Pancreas (tissue), 10 donors: ENCODE measurements at regions not wholly inside any gene's neighbourhood (a gene's known extent, or its start where the extent isn't known, plus 50 kb on each side); places are given as distances from the start of the nearest gene placed in this dataset.
"Not testable (repeated sequence)": the region's sequence is repeated elsewhere in the genome, so short reads cannot be mapped to it uniquely, and the experiment has no call there.

ENCODE experiments used
- ATAC-seq, 4 donors: fragments of 200-7000 bp; cut with Tn5 transposase; one replicate each; pipeline versions ENCODE4 v1.8.0 to v1.9.1; 2020; ENCODE audit warnings: mild to moderate bottlenecking in 4 of 4, moderate library complexity in 4 of 4
- DNase-seq, 6 donors: peaks; one replicate each; pipeline ENCODE4 v3.0.0-alpha.2; 2020
- FAIRE-seq: peaks from 2 replicates; lab custom pipeline; 2012; peaks lifted over from hg19 to GRCh38; lab: Jason Lieb, UNC
- H3K27ac ChIP-seq, 4 donors: fragments of 200-600 bp; sonication (generic); 1 replicate in 3 of 4; 2 replicates in 1 of 4; pipeline versions ENCODE4 v1.5.0 to v1.8.0; 2020
- H3K27me3 ChIP-seq, 4 donors: fragments of 200-600 bp; one replicate each; pipeline ENCODE4 v1.8.0; 2021
- H3K36me3 ChIP-seq, 3 donors: fragments of 200-600 bp; sonication (generic) in 1 of 3; one replicate each; pipeline versions ENCODE4 v1.5.0 to v1.8.0; 2020 to 2021
- H3K4me1 ChIP-seq, 3 donors: fragments of 200-600 bp; one replicate each; pipeline ENCODE4 v1.8.0; 2021
- H3K4me3 ChIP-seq, 4 donors: fragments of 200-600 bp; sonication (generic) in 2 of 4; one replicate each; pipeline versions ENCODE4 v1.5.0 to v1.8.0; 2020 to 2021
- H3K9me3 ChIP-seq, 4 donors: fragments of 200-600 bp; one replicate each; pipeline ENCODE4 v1.8.0; 2021
- CTCF ChIP-seq, 4 donors: fragments of 200-600 bp; sonication (generic) in 3 of 4; IDR thresholded peaks; one replicate each; pipeline versions ENCODE4 v1.5.0 to v1.8.0; 2021; ENCODE audit warnings: antibody characterized with exemption in 4 of 4
- WGBS, 2 donors: extraction: QIAGEN DNeasy Blood & Tissue Kit; methylation state at CpG; one replicate each; pipeline ENCODE4 v1.1.7; 2013; 5-methylcytosine and 5-hydroxymethylcytosine counted together
- intact Hi-C, 3 donors: fragments of 100-400 bp; cut with DNase I; formaldehyde crosslinking; loops; one replicate each; pipeline versions ENCODE4 v1.11.1 to v1.14.2; 2022
- donor health status: healthy with polysubstance abuse.
- donor health status: DM: no; HTN: no; CAD: no; lungs with moderate emphysema.
- donor health status: DM: no; HTN: no; CAD: no.
- donor health status: control.
- donor health status: control.
- donor health status: Bipolar disorder and iron deficiency.
- donor health status: DM: yes; HTN: yes; CAD: no.
- donor health status: DM: no; HTN: no; CAD: no.
- donor health status: DM: no; HTN: no; CAD: no.
- donor health status: DM: yes; HTN: yes; CAD: no.

GRCh38 chrY:7845776-7846175 lies 934.2 kb upstream of the AMELY start:
- Histone ChIP-seq H3K4me1 (no peaks in the 10 kb centered on the region), H3K9me3 (no peaks in the 10 kb centered on the region), H3K27me3 (no peaks in the 10 kb centered on the region), H3K36me3 (no peaks in the 10 kb centered on the region), H3K27ac (no peak overlapping the region), H3K4me3 (no peak overlapping the region)
- no peak for TF ChIP-seq CTCF (IDR thresholded peaks at IDR 0.05)
- ATAC-seq (no peak), FAIRE-seq (no peak), DNase-seq (no peak)
- intact Hi-C loops: no loop called here

- H3K27me3 ChIP-seq: no peaks in the 10 kb centered on the region
- 42% methylated on average over 7 of the region's 7 CpGs; no CpG with 5 or more reads in 1 of the 2 donors for WGBS, 2 donors
- H3K9me3 ChIP-seq: no peaks in the 10 kb centered on the region
- FAIRE-seq (no peak), DNase-seq (no peak), ATAC-seq (no peak)
- H3K36me3 ChIP-seq: no peaks in the 10 kb centered on the region
- no peak overlapping the region for H3K4me3 ChIP-seq
- H3K27ac ChIP-seq: no peak overlapping the region
- H3K4me1 ChIP-seq: no peaks in the 10 kb centered on the region
- no peak for TF ChIP-seq CTCF (IDR thresholded peaks at IDR 0.05)
- intact Hi-C loops: no loop called here
These were observed 925.5 kb upstream of the AMELY start for GRCh38 chrY:7837046-7837445.

GRCh38 chrY:7836366-7836765 lies 924.8 kb upstream of the AMELY start:
- Histone ChIP-seq H3K36me3 (no peaks in the 10 kb centered on the region), H3K4me1 (no peaks in the 10 kb centered on the region), H3K27ac (no peak overlapping the region), H3K27me3 (no peaks in the 10 kb centered on the region), H3K9me3 (no peaks in the 10 kb centered on the region), H3K4me3 (no peak overlapping the region)
- no peak for FAIRE-seq
- TF ChIP-seq CTCF (IDR thresholded peaks at IDR 0.05): no peak
- 68% methylated on average over 2 of the region's 2 CpGs; no CpG with 5 or more reads in 1 of the 2 donors for WGBS, 2 donors
- no peak for DNase-seq
- intact Hi-C loops: no loop called here
- no peak for ATAC-seq

GRCh38 chrY:7835416-7835815 lies 923.9 kb upstream of the AMELY start:
- intact Hi-C loops: no loop called here
- TF ChIP-seq CTCF (IDR thresholded peaks at IDR 0.05): no peak
- Histone ChIP-seq H3K36me3 (no peaks in the 10 kb centered on the region), H3K27me3 (no peaks in the 10 kb centered on the region), H3K4me1 (no peaks in the 10 kb centered on the region), H3K27ac (no peak overlapping the region), H3K4me3 (no peak overlapping the region), H3K9me3 (no peaks in the 10 kb centered on the region)
- WGBS, 2 donors: 77% methylated on average over 5 of the region's 5 CpGs; no CpG with 5 or more reads in 1 of the 2 donors
- DNase-seq (no peak), ATAC-seq (no peak), FAIRE-seq (no peak)

- FAIRE-seq: no peak
- Histone ChIP-seq H3K27ac (no peak overlapping the region), H3K4me3 (no peak overlapping the region), H3K4me1 (no peaks in the 10 kb centered on the region), H3K9me3 (no peaks in the 10 kb centered on the region), H3K27me3 (no peaks in the 10 kb centered on the region), H3K36me3 (no peaks in the 10 kb centered on the region)
- TF ChIP-seq CTCF (IDR thresholded peaks at IDR 0.05): no peak
- 51% methylated on average over 2 of the region's 2 CpGs; no CpG with 5 or more reads in 1 of the 2 donors for WGBS, 2 donors
- intact Hi-C loops: no loop called here
- ATAC-seq: no peak
- DNase-seq: no peak
These were observed 922.7 kb upstream of the AMELY start for GRCh38 chrY:7834284-7834683.

- FAIRE-seq, H3K27me3 ChIP-seq, intact Hi-C loops, H3K4me1 ChIP-seq, ATAC-seq, H3K36me3 ChIP-seq, H3K27ac ChIP-seq, H3K9me3 ChIP-seq, DNase-seq, H3K4me3 ChIP-seq: not testable (repeated sequence)
These were observed 919.3 kb upstream of the AMELY start for GRCh38 chrY:7830881-7831280.
